Renal cortex interstitium (tissue), 11 donors: ENCODE measurements at regions not wholly inside any gene's neighbourhood (a gene's known extent, or its start where the extent isn't known, plus 50 kb on each side); places are given as distances from the start of the nearest gene placed in this dataset.

Source experiments
- DNase-seq, 11 donors: peaks; one replicate each; pipeline ENCODE4 v3.0.0-alpha.2; 2013; ENCODE audit warnings: low read depth in 9 of 11, low spot score in 4 of 11; ENCODE audit errors: extremely low read depth in 1 of 11

- peak in 5 of 11 donors; percentile 4 to 18 (median 12) for DNase-seq
These were observed 56.3 kb upstream of the GPR12 start for GRCh38 chr13:26816881-26817280.

- no peak for DNase-seq
These were observed 53.4 kb upstream of the GPR12 start for GRCh38 chr13:26813980-26814348.

GRCh38 chr13:26813321-26813979, 52.9 kb upstream of the GPR12 start:
- no peak for DNase-seq

- no peak for DNase-seq
These were observed 51.0 kb upstream of the GPR12 start for GRCh38 chr13:26811581-26811980.
